HG02852 (cell line): ENCODE measurements at regions not wholly inside any gene's neighbourhood (a gene's known extent, or its start where the extent isn't known, plus 50 kb on each side); places are given as distances from the start of the nearest gene placed in this dataset.

Experiments used
- ATAC-seq: cut with Tn5 transposase; IDR thresholded peaks from one replicate; pipeline ENCODE4 v1.9.1; 2021; ENCODE audit warnings: mild to moderate bottlenecking, moderate library complexity; ENCODE audit not compliant: unreplicated experiment

- ATAC-seq: no peak
These were observed 280.2 kb upstream of the CLINT1 start for GRCh38 chr5:158139161-158139560.

DNA sequence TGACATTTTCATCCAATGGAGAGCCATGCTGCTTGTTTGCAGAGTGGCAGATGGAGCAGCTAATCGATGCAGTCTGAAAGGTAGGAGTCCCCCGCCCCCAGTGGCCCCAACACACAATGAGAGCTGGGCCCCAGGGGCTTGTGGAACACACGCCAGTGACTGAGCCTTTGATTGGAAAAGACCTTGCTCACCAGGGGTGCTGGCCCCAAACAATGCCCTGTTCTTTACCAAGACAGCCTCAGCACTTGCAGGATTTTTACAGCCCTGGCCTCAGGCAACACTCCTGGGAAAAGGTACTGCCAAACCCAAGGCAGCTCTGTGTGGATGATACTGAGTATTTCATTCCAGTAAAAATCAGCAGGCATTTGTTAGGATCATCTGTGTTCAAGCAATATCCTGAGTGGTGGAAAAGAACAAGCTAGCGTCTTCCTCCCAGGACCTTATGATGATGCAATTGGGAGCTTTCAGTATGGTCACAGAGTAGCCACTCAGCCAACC lies 276.8 kb upstream of the CLINT1 start:
- no peak for ATAC-seq

- ATAC-seq: no peak
These were observed 274.4 kb upstream of the CLINT1 start for GRCh38 chr5:158133369-158133768.

- no peak for ATAC-seq
These were observed 268.6 kb upstream of the CLINT1 start for GRCh38 chr5:158127536-158127935.

DNA sequence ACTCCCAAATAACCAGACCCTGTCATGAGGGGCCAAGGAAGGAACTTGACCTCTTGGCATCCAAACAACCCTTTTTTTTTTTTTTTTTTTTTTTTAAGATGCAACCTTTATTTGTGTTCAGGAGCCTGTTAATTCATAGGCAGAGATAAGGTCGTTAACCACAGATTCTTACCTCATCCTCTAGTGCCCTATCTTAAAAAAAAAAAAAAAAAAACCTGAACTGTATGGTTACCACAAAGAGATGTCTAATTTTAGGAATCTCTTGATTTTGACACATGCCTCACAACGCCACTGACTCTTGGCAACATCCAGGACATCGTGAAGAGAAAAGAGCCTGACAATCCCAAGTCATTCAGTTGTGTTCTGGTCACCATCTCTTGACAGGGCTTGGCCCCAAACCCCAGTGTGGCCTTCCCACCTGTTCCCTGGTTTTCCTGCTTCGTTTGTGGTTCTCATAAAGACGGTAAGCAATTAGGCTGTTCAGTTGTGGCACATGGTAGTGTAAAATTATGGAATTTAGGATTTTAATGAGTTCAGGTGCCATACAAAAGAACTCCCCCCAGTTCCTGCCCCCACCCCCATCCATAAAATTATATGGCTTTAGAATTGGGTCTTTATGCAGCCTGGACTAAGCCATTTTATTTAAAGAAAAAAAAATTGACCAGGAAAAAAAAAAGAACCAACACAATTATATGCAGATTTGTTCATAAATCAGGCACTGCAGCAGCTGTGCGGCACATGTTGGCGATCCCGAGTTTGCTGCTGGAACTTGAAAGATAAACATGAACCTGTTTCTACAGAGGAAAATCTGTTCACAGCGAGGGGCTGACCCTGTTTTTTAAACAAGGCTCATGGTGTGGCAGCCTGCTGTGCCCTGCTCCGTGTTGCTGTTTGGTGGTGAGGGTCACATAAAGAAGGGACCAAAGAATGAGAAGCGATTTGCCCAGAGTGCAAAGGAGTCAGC lies 267.8 kb upstream of the CLINT1 start:
- no peak for ATAC-seq

- ATAC-seq: no peak
These were observed 265.8 kb upstream of the CLINT1 start for GRCh38 chr5:158124606-158125316.

GRCh38 chr5:158123595-158123994 lies 264.6 kb upstream of the CLINT1 start:
- no peak for ATAC-seq

DNA sequence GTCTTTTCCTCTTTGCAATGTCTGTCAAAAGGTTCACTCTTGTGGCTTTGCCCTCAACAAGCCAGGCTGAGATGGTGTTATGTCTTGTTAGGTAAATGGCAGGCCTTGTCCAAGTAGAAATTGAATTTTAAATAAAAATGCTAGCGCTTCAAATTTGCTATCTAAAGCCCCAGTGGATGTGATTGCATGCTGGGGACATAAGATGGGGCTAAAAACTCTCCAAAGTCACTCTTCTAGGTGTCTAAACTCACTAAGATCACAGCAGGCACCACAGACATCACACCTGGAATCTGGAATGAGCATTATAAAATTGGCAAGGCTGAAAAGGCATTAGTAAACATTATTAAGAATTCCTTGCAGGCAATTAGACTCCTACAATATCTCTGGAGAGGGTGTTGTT lies 262.7 kb upstream of the CLINT1 start:
- no peak for ATAC-seq

DNA sequence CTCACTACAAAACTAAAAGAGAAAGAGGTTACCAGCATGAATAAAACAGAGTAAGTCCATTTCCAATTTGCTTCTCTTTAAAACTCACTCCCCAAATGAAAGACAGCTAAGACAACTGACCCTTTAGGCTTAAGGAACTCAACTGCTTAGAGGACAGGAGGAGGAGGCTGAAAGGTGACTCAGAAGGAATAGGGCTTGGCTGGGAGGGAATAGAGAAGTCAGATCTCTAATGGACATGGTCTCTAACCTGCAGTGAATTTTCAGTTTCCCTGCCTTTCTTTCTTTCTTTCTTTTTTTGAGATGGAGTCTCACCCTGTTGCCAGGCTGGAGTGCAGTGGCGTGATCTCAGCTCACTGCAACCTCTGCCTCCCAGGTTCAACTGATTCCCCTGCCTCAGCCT lies 261.8 kb upstream of the CLINT1 start:
- no peak for ATAC-seq

GRCh38 chr5:158119961-158120723 lies 261.2 kb upstream of the CLINT1 start:
- no peak for ATAC-seq

- ATAC-seq: no peak
These were observed 258.7 kb upstream of the CLINT1 start for GRCh38 chr5:158117467-158118160.

DNA sequence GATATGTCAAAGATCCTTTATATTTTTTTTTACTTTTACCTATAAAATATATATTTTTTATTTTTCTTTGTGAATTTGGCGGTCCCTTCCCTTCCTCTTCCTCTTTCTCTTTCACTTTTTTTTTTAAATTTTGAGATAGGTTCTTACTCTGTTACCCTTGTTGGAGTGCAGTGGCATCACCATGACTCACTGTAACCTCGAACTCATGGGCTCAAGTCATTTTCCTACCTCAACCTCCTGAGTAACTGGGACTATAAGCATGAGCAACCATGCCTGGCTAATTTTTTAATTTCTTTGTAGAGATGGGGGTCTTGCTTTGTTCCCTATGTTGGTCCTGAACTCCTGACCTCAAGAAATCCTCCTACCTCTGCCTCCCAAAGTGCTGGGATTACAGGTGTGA lies 258.0 kb upstream of the CLINT1 start:
- no peak for ATAC-seq

DNA sequence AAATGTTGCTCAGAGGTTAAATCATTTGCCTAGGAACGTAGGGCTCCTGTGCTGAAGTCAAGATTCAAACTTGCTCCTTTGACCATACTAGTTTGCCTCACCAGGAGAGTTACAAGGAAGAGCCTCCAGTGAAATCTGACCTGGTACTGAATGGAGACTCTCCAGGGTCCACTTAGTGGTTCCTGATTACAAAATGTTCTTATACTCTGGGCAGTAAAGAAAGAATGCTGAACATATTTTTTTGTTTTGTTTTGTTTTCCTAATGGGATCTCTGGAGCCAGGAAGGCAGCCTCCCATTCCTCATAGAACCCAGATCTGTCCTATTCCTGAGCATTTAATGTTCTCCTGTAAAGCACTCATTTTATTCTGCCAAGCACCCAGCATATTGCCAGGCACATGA lies 256.5 kb upstream of the CLINT1 start:
- ATAC-seq: no peak

DNA sequence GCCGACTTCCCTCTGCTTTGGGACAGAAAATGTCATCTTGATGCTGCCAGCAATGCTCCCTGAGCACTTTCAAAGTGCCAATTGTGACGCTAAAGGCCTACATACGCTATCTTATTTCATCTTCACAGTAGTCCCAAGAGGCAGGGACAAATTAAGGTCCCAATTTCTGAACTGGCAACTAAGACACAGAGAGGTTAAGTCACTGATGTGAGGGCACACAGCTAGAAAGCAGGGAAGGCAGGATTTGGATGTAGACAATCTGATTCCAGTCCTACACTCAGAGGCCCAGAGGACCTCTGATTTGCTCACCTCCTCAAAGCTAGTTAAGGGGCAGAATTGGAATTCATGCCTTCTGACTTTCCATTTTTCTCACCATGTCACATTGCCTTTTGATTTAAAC lies 249.2 kb upstream of the CLINT1 start:
- no peak for ATAC-seq

GRCh38 chr5:158100373-158100888 lies 241.5 kb upstream of the CLINT1 start:
- ATAC-seq: no peak

DNA sequence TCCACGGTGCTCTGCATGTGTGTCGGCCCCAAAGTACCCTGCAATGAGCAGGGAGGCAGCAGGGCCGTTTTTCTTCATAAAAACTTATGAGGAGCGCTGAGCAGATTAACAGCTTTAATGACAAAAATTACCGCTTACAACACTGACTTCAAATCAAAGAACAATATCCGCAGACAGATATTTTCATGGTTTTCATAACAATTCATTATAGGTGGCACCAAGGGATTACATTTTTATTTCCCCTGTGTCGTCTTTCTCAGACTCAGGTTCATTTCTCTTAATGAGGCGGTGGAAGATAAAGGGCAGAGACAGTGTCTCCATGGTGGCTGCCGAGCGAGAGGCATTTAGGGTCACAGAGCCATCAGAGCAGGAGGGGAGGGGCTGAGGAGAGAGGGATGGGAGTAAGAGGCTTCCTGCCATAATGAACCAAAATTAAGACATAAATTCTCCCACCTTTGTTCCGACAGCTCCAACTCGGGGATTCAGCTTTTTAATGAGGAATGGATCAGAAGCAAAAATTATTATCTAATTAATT lies 240.7 kb upstream of the CLINT1 start:
- no peak for ATAC-seq

DNA sequence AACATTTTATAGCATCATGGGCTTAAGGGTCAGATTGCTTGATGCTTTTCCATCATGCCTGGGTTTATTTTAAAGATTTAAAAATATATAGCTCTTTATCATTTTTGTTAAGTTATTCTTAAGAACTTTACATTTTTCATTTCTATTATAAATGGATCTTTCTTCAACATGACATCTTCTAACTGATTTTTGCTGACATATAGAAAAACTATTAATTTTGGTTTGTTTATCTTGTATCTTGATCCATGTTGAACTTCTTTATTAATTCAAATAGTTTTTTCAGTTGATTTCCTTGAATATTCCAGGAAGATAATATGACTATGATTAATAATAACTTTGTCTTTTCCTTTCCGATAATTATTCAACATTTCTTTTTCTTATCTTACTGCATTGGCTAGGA lies 237.9 kb upstream of the CLINT1 start:
- ATAC-seq: no peak

DNA sequence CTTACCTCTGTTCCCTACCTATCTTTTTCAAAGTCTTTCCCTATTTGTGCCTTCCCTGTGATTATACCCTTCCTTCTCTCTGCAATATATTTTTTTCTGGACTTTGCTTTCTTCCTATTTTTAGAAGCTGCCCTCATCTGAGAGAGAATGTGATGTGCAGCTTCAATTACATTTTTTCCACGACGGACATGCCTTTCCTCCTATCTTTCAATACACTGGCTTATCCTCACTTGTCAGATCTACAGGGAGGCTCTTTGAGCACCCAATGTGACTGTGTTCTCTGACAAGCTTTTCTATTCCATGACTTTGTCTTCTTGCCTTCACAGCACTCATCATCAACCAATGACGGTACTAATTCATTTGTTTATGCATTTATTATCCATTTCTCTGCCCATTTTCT lies 227.9 kb upstream of the CLINT1 start:
- no peak for ATAC-seq

GRCh38 chr5:158084292-158084691 lies 225.3 kb upstream of the CLINT1 start:
- ATAC-seq: no peak

- ATAC-seq: no peak
These were observed 223.8 kb upstream of the CLINT1 start for GRCh38 chr5:158082696-158083287.
